Fibroblast of villous mesenchyme (primary cell): ENCODE measurements at regions not wholly inside any gene's neighbourhood (a gene's known extent, or its start where the extent isn't known, plus 50 kb on each side); places are given as distances from the start of the nearest gene placed in this dataset.

ENCODE experiments used
- DNase-seq: peaks from one replicate; pipeline ENCODE4 v3.0.0-alpha.2; 2010; ENCODE audit warnings: low read depth
- H3K4me3 ChIP-seq: 2 replicates; pipeline ENCODE4 v1.5.1; 2011; ENCODE audit warnings: low read depth, mild to moderate bottlenecking, low read length
- TF ChIP-seq, protein P1 (sequence below): IDR thresholded peaks from 2 replicates; pipeline ENCODE4 v1.5.1; 2012; ENCODE audit warnings: low read depth, mild to moderate bottlenecking, low read length; ENCODE audit not compliant: insufficient read depth

DNA sequence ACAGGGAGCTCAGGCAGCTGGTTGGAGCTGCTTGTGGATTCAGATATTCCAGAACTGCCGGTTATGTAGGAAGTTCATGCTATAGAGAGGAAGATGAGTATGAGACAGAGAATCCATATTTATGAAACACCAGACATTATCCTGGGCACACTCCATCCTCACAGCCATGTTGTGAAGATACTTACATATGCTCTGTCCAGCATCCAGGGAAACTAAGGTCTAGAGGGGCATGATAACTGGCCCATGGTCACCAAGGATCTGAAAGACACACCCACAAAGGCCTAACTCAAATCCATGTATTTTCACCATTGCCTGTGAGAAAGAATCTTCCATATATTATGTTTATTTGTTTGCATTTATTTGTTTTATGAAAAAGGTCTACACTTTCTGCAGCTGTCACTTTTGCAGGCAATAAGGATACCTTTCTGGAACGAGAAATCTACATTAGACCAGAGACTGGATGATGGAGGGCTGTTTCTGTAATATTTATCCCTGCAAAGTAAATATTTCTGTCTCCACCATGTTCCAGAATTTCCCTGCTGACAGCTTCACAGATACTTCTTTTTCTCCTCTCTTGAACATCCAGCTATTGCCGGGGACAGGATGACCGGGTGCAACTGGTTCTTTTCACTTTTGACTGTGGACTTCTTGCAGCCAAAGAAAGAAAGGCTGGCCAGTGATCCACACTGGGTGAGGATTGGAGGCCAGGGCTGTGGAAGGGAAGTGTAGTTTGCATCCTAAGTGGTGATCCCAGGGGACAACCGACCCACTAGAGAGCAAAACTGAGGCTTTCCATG is 145.9 kb upstream of the NAV2 start:
- TF ChIP-seq, protein P1, sequence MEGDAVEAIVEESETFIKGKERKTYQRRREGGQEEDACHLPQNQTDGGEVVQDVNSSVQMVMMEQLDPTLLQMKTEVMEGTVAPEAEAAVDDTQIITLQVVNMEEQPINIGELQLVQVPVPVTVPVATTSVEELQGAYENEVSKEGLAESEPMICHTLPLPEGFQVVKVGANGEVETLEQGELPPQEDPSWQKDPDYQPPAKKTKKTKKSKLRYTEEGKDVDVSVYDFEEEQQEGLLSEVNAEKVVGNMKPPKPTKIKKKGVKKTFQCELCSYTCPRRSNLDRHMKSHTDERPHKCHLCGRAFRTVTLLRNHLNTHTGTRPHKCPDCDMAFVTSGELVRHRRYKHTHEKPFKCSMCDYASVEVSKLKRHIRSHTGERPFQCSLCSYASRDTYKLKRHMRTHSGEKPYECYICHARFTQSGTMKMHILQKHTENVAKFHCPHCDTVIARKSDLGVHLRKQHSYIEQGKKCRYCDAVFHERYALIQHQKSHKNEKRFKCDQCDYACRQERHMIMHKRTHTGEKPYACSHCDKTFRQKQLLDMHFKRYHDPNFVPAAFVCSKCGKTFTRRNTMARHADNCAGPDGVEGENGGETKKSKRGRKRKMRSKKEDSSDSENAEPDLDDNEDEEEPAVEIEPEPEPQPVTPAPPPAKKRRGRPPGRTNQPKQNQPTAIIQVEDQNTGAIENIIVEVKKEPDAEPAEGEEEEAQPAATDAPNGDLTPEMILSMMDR: no peak
- H3K4me3 ChIP-seq: no peak overlapping the region

DNA sequence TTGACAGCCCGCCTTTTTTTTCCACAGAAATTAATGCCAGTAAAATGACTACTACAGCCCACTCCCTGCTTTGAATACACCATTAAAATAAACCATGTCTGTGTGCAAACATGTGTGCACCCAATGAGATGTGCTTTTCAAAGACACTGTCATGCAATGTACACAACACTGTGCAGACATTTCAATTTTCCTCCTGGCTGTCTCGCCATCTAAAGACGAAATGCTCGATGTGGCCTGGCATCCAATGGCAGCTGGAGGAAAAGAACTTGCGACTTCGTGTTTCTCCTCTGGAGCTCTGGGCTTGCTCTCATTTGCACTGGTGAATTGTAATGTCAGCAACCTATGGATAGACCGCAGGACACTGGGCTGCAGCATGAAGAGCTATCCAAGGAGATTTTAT is 147.0 kb upstream of the NAV2 start:
- TF ChIP-seq, protein P1: no peak
- no peak for DNase-seq
- no peak overlapping the region for H3K4me3 ChIP-seq

More for the DNA sequence above, 145.9 kb upstream of the NAV2 start:
- no peak for DNase-seq

DNA sequence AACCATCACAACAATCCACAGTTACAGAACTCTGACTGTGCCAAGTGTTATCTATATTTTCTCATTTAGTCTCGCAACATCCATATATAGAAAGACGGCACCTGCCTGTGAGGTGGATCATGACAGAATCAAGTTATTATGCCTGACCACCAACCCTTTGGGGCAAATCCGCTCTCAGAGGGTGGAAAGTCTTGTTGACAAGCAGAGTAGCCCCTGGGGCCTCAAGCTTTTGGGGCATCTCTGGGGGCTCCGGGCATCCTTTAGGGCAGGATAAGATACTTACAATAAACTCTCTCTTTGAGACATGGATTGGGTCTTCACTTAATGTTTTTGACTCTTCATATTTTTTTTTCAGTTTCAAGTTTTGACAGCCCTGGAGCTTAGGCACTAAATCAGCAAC is 150.5 kb upstream of the NAV2 start:
- TF ChIP-seq, protein P1: no peak
- no peak overlapping the region for H3K4me3 ChIP-seq

DNA sequence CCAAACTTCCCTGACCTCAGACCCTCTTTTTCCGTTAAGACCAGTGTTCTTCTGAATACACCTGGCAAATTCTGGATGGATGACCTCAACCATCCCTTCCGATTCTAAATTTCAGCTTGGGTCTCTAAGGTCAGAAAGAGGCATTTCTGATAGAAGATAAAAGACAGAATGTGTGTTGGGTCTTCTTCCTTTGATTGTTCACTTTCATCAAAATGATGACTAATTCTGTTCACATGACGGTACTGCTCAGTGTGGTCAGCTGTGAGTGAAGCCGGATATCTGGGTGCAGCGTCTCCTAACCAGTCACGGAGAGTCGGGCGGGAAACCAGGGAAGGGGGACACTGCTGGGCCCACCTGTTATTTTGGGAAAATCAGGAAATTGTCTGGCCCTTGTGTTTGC is 151.6 kb upstream of the NAV2 start:
- DNase-seq: no peak
- TF ChIP-seq, protein P1: no peak
- H3K4me3 ChIP-seq: no peak overlapping the region

More for the DNA sequence above, 150.5 kb upstream of the NAV2 start:
- DNase-seq: no peak

DNA sequence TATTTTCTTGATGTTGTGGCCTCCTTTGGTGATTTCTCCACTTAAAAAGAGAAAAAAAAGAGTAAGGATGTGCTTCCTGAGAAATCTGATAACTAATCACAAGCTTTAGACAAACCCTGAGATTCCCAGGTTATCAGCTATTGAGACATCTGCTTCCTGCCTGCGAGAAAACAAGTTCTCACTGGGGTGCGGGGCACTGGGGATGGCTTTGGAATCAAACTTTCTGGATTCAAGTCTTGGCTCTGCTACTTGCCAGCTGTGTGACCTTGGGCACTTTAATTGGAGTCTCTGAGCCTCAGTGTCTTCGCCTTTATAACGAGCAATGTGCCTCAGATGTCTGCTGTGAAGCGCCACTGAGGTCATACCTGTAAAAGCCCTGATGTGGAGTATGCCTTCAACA is 152.5 kb upstream of the NAV2 start:
- no peak for DNase-seq
- TF ChIP-seq, protein P1: no peak

DNA sequence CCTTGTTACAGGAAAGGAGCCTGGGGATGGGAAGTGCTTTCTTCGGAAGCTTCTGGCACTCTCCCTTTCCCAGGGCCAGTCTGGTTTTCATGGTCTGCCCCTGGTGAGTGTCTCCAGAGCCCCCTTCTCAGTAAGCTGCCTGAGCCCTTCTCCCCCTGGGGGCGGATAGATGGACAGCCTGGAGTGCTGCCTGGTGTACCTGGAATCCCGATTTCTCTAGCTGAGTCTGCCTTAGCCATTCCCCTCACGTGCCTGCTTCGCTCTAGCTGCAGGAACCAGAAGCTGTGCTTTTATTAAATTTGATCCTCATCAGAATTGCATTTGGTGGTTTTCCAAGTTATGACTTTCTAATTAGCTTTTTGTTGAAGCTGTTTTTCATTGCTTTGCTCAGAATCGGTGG is 152.9 kb upstream of the NAV2 start:
- TF ChIP-seq, protein P1: no peak

More for the DNA sequence above, 152.5 kb upstream of the NAV2 start:
- no peak overlapping the region for H3K4me3 ChIP-seq

More for the DNA sequence above, 152.9 kb upstream of the NAV2 start:
- DNase-seq: no peak
- H3K4me3 ChIP-seq: no peak overlapping the region
